Right atrium auricular region (tissue), 2 donors: ENCODE measurements at regions not wholly inside any gene's neighbourhood (a gene's known extent, or its start where the extent isn't known, plus 50 kb on each side); places are given as distances from the start of the nearest gene placed in this dataset.

Experiments
- DNase-seq: peaks from one replicate; pipeline ENCODE4 v3.0.0-alpha.2; 2019; ENCODE audit warnings: low spot score
- H3K27ac ChIP-seq, 2 donors: fragments of 200-600 bp; sonication (generic); 1 replicate in 1 of 2; 2 replicates in 1 of 2; pipeline ENCODE4 v1.5.1; 2016 to 2019
- H3K27me3 ChIP-seq, 2 donors: fragments of 200-600 bp; sonication (generic); one replicate each; pipeline versions ENCODE4 v1.5.1 to v1.6.0; 2017 to 2019
- H3K36me3 ChIP-seq: fragments of 200-600 bp; sonication (generic); one replicate; pipeline ENCODE4 v1.5.1; 2016
- H3K4me1 ChIP-seq, 2 donors: fragments of 200-600 bp; sonication (generic); one replicate each; pipeline versions ENCODE4 v1.5.1 to v1.6.0; 2017 to 2019
- H3K4me3 ChIP-seq, 2 donors: fragments of 200-600 bp; sonication (generic); 1 replicate in 1 of 2; 2 replicates in 1 of 2; pipeline ENCODE4 v1.5.1; 2017 to 2019; ENCODE audit warnings: mild to moderate bottlenecking in 1 of 2, moderate library complexity in 1 of 2
- H3K9me3 ChIP-seq, 2 donors: fragments of 200-600 bp; sonication (generic); one replicate each; pipeline ENCODE4 v1.5.1; 2019
- TF ChIP-seq, protein P1 (sequence below), 2 donors: fragments of 200-600 bp; sonication (generic); IDR thresholded peaks; one replicate each; pipeline ENCODE4 v1.5.1; 2019; ENCODE audit warnings: antibody characterized with exemption in 2 of 2

DNA sequence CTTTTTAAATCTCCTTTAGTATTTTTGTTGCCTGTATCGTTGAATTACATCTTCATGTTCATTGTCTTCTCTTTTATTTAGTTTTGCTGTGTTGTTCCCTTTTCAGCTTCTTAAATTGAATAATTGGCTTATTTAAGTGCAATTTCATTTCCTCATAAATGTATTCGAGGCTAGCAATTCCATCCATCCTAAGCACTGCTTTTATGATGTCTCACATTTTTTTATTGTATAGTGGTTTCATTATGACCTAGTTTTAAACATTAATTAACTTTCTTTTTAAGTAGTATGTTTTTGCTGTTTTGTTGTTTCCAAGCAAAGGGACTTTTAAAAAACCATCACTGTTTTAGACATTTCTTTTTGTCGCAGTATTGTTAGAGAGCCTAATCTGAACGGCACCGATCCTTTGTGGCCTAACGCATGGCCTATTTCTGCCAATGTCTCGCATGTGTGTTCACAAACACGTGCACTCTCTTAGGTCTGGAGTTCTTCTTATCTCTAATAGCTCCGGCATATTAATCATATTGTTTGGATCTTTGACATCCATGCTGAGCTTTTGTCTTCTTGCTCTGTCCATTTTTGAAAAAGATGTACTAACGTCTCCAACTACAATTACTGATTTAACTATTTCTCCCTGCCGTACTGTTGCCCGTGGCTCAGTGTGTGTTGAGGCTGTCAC lies 59.6 kb upstream of the ZNF516 start:
- peak; percentile 18 for DNase-seq
- Histone ChIP-seq H3K9me3 (no peaks in the 10 kb centered on the region), H3K36me3 (no peaks in the 10 kb centered on the region), H3K27ac (no peak overlapping the region), H3K4me1 (no peaks in the 10 kb centered on the region), H3K4me3 (no peak overlapping the region), H3K27me3 (no peaks in the 10 kb centered on the region)
- TF ChIP-seq, protein P1, sequence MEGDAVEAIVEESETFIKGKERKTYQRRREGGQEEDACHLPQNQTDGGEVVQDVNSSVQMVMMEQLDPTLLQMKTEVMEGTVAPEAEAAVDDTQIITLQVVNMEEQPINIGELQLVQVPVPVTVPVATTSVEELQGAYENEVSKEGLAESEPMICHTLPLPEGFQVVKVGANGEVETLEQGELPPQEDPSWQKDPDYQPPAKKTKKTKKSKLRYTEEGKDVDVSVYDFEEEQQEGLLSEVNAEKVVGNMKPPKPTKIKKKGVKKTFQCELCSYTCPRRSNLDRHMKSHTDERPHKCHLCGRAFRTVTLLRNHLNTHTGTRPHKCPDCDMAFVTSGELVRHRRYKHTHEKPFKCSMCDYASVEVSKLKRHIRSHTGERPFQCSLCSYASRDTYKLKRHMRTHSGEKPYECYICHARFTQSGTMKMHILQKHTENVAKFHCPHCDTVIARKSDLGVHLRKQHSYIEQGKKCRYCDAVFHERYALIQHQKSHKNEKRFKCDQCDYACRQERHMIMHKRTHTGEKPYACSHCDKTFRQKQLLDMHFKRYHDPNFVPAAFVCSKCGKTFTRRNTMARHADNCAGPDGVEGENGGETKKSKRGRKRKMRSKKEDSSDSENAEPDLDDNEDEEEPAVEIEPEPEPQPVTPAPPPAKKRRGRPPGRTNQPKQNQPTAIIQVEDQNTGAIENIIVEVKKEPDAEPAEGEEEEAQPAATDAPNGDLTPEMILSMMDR (IDR thresholded peaks at IDR 0.05), result no peak

GRCh38 chr18:76553715-76554546 lies 58.9 kb upstream of the ZNF516 start:
- no peaks in the 10 kb centered on the region for H3K27me3 ChIP-seq
- H3K4me1 ChIP-seq, result no peaks in the 10 kb centered on the region
- H3K36me3 ChIP-seq, result no peaks in the 10 kb centered on the region
- DNase-seq, result no peak
- H3K4me3 ChIP-seq, result no peak overlapping the region
- TF ChIP-seq, protein P1 (IDR thresholded peaks at IDR 0.05), result no peak
- no peaks in the 10 kb centered on the region for H3K9me3 ChIP-seq
- H3K27ac ChIP-seq, result no peak overlapping the region

GRCh38 chr18:76548541-76548940 lies 53.5 kb upstream of the ZNF516 start:
- no peaks in the 10 kb centered on the region for H3K4me1 ChIP-seq
- TF ChIP-seq, protein P1 (IDR thresholded peaks at IDR 0.05), result no peak
- no peak for DNase-seq
- H3K27me3 ChIP-seq, result no peaks in the 10 kb centered on the region
- no peaks in the 10 kb centered on the region for H3K36me3 ChIP-seq
- H3K27ac ChIP-seq, result no peak overlapping the region
- no peak overlapping the region for H3K4me3 ChIP-seq
- H3K9me3 ChIP-seq, result no peaks in the 10 kb centered on the region

DNA sequence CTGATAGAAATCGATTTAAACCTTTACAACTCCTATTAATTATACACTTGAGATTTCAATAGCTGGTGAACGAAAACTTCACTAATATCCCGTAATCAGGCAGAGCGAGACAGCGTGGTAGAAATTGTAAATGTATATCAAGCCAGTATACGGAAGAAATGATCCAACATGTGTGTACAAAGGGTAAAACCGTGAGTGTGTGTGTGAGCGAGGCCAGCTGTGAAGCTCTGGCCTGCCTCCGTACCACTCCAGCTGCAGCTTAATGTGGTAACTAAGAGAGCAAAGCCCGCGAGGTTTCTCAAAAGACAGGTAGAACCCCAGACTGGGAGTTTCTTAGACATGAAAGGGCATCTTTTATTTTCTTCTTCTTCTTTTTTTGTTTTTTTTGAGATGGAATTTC lies 52.3 kb upstream of the ZNF516 start:
- Histone ChIP-seq H3K4me1 (no peaks in the 10 kb centered on the region), H3K4me3 (no peak overlapping the region), H3K27me3 (no peaks in the 10 kb centered on the region), H3K36me3 (no peaks in the 10 kb centered on the region), H3K9me3 (no peaks in the 10 kb centered on the region), H3K27ac (no peak overlapping the region)
- no peak for DNase-seq
- TF ChIP-seq, protein P1 (IDR thresholded peaks at IDR 0.05), result no peak

DNA sequence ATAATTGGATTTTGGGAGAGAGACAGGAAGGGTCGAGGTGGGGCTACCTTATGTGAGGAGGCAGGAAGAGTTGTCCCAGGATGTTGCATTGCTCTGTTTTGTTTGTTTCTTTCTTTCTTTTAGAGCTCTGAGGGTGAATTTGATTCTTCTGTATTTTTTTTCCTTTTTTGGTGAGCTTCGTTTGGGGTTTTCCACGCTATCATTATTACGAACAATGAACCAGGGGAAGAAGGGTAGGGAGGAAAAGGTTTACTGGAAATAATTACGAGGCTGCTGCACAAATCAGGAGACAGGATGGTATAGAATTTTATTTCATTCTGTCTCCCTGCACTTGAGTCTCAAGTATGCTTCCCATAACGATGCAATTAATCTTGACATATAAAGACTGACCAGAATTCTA lies 51.4 kb upstream of the ZNF516 start:
- H3K9me3 ChIP-seq, result no peaks in the 10 kb centered on the region
- DNase-seq, result no peak

More for the DNA sequence above, 51.4 kb upstream of the ZNF516 start:
- Histone ChIP-seq H3K27me3 (no peaks in the 10 kb centered on the region), H3K36me3 (no peaks in the 10 kb centered on the region), H3K4me1 (no peaks in the 10 kb centered on the region), H3K4me3 (no peak overlapping the region), H3K27ac (no peak overlapping the region)
- TF ChIP-seq, protein P1 (IDR thresholded peaks at IDR 0.05), result no peak
